ENCODE measurements at regions not wholly inside any gene's neighbourhood (a gene's known extent, or its start where the extent isn't known, plus 50 kb on each side); places are given as distances from the start of the nearest gene placed in this dataset.

DNA sequence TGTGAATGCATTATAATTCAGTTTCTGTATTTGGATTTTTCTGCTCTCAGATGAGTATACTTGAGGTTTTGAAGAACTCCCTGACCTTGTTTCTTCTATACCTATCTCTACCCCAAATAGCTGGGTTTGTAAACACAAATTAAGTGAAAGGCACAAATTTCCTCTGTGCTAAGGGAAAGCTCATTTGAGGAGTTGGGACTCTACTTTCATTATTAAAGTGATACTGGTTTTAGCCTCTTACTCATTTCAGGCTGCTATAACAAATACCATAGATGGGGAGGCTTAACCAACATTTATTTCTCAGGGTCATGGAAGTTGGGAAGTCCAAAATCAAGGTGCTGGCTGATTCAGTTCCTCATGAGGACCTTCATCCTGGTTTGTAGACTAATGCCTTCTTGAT, 97.2 kb upstream of the ANKH start:
- TF ChIP-seq, protein P1, sequence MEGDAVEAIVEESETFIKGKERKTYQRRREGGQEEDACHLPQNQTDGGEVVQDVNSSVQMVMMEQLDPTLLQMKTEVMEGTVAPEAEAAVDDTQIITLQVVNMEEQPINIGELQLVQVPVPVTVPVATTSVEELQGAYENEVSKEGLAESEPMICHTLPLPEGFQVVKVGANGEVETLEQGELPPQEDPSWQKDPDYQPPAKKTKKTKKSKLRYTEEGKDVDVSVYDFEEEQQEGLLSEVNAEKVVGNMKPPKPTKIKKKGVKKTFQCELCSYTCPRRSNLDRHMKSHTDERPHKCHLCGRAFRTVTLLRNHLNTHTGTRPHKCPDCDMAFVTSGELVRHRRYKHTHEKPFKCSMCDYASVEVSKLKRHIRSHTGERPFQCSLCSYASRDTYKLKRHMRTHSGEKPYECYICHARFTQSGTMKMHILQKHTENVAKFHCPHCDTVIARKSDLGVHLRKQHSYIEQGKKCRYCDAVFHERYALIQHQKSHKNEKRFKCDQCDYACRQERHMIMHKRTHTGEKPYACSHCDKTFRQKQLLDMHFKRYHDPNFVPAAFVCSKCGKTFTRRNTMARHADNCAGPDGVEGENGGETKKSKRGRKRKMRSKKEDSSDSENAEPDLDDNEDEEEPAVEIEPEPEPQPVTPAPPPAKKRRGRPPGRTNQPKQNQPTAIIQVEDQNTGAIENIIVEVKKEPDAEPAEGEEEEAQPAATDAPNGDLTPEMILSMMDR (IDR thresholded peaks at IDR 0.05): no peak
- TF ChIP-seq POLR2A (IDR thresholded peaks at IDR 0.05) (no peak), EP300 (IDR thresholded peaks at IDR 0.05) (no peak)

All from sigmoid colon (tissue), 4 donors.